HG03025 (cell line): ENCODE measurements at regions not wholly inside any gene's neighbourhood (a gene's known extent, or its start where the extent isn't known, plus 50 kb on each side); places are given as distances from the start of the nearest gene placed in this dataset.
"Not testable (repeated sequence)": the region's sequence is repeated elsewhere in the genome, so short reads cannot be mapped to it uniquely, and the experiment has no call there.

Experiments
- ATAC-seq: cut with Tn5 transposase; IDR thresholded peaks from one replicate; pipeline ENCODE4 v1.9.1; 2021; ENCODE audit warnings: mild to moderate bottlenecking, moderate library complexity; ENCODE audit not compliant: unreplicated experiment, low FRiP score

- no peak for ATAC-seq
Measured at GRCh38 chr6:20338156-20338555, 63.5 kb upstream of the E2F3 start.

GRCh38 chr6:20340068-20340848, 61.4 kb upstream of the E2F3 start:
- no peak for ATAC-seq

- ATAC-seq = no peak
Measured at GRCh38 chr6:20341096-20341495, 60.6 kb upstream of the E2F3 start.

GRCh38 chr6:20341564-20341963, 60.1 kb upstream of the E2F3 start:
- ATAC-seq = no peak

GRCh38 chr6:20346948-20347347, 54.7 kb upstream of the E2F3 start:
- not testable (repeated sequence) for ATAC-seq

- no peak for ATAC-seq
Measured at GRCh38 chr6:20348041-20348440, 53.6 kb upstream of the E2F3 start.

GRCh38 chr6:20349225-20349624, 52.5 kb upstream of the E2F3 start:
- no peak for ATAC-seq

GRCh38 chr6:20350215-20350614, 51.5 kb upstream of the E2F3 start:
- no peak for ATAC-seq

GRCh38 chr6:20351534-20351933, 50.1 kb upstream of the E2F3 start:
- ATAC-seq = no peak
